Neural progenitor cell (in vitro differentiated cells): ENCODE measurements at regions not wholly inside any gene's neighbourhood (a gene's known extent, or its start where the extent isn't known, plus 50 kb on each side); places are given as distances from the start of the nearest gene placed in this dataset.
"Not testable (repeated sequence)": the region's sequence is repeated elsewhere in the genome, so short reads cannot be mapped to it uniquely, and the experiment has no call there.

ENCODE experiments used
- DNase-seq: peaks from one replicate; pipeline ENCODE4 v3.0.0-alpha.2; 2016; ENCODE audit warnings: low spot score
- H2AFZ ChIP-seq: fragments of 200-600 bp; sonication (generic); replicated peaks from 2 replicates; pipeline ENCODE4 v1.6.1; 2016; ENCODE audit warnings: antibody characterized with exemption
- H3F3A ChIP-seq: fragments of 200-600 bp; sonication (generic); 2 replicates; pipeline ENCODE4 v1.6.1; 2016; ENCODE audit warnings: antibody characterized with exemption, low read depth
- H3K27ac ChIP-seq: fragments of 200-600 bp; sonication (generic); 2 replicates; pipeline ENCODE4 v1.5.1; 2016; ENCODE audit warnings: mild to moderate bottlenecking
- H3K27me3 ChIP-seq: fragments of 200-600 bp; sonication (generic); 2 replicates; pipeline ENCODE4 v1.6.1; 2016; ENCODE audit warnings: mild to moderate bottlenecking, moderate library complexity
- H3K36me3 ChIP-seq: fragments of 200-600 bp; sonication (generic); 2 replicates; pipeline ENCODE4 v1.5.1; 2016
- H3K4me1 ChIP-seq: fragments of 200-600 bp; sonication (generic); 2 replicates; pipeline ENCODE4 v1.6.1; 2016; ENCODE audit warnings: mixed run types
- H3K4me2 ChIP-seq: fragments of 200-600 bp; sonication (generic); 2 replicates; pipeline ENCODE4 v1.6.1; 2016
- H3K4me3 ChIP-seq: fragments of 200-600 bp; sonication (generic); 2 replicates; pipeline ENCODE4 v1.5.1; 2016
- H3K79me2 ChIP-seq: fragments of 200-600 bp; sonication (generic); 2 replicates; pipeline ENCODE4 v1.6.1; 2016; ENCODE audit warnings: low read depth
- H3K9ac ChIP-seq: fragments of 200-600 bp; sonication (generic); 2 replicates; pipeline ENCODE4 v1.6.1; 2016
- H3K9me3 ChIP-seq: fragments of 200-600 bp; sonication (generic); 2 replicates; pipeline ENCODE4 v1.5.1; 2016; ENCODE audit warnings: low read depth
- H4K20me1 ChIP-seq: fragments of 200-600 bp; sonication (generic); 2 replicates; pipeline ENCODE4 v1.6.1; 2016; ENCODE audit warnings: low read depth
- H3K27ac Mint-ChIP-seq: 3 replicates; pipeline ENCODE4 v1.8.0; 2021; ENCODE audit warnings: mixed read lengths
- H3K27me3 Mint-ChIP-seq: 2 replicates; pipeline ENCODE4 v1.8.0; 2022; ENCODE audit warnings: low read depth, mild to moderate bottlenecking, inconsistent platforms, moderate library complexity, mixed read lengths; ENCODE audit not compliant: insufficient read depth
- H3K36me3 Mint-ChIP-seq: 3 replicates; pipeline ENCODE4 v1.8.0; 2021; ENCODE audit warnings: mixed read lengths
- H3K4me1 Mint-ChIP-seq: 3 replicates; pipeline ENCODE4 v1.8.0; 2021; ENCODE audit warnings: mixed read lengths
- H3K4me3 Mint-ChIP-seq: 3 replicates; pipeline ENCODE4 v1.8.0; 2021; ENCODE audit warnings: mild to moderate bottlenecking, moderate library complexity, mixed read lengths
- H3K9me3 Mint-ChIP-seq: 3 replicates; pipeline ENCODE4 v1.8.0; 2020; ENCODE audit warnings: mixed read lengths
- CTCF ChIP-seq: fragments of 200-600 bp; sonication (generic); IDR thresholded peaks from 2 replicates; pipeline ENCODE4 v1.5.1; 2017; ENCODE audit warnings: antibody characterized with exemption, mild to moderate bottlenecking
- EZH2 ChIP-seq: fragments of 200-600 bp; sonication (generic); IDR thresholded peaks from 2 replicates; pipeline ENCODE4 v1.6.1; 2017; ENCODE audit warnings: antibody characterized with exemption, mild to moderate bottlenecking, moderate library complexity
- EZH2phosphoT487 ChIP-seq: fragments of 200-600 bp; sonication (generic); IDR thresholded peaks from 2 replicates; pipeline ENCODE4 v1.6.1; 2017; ENCODE audit warnings: antibody characterized with exemption

DNA sequence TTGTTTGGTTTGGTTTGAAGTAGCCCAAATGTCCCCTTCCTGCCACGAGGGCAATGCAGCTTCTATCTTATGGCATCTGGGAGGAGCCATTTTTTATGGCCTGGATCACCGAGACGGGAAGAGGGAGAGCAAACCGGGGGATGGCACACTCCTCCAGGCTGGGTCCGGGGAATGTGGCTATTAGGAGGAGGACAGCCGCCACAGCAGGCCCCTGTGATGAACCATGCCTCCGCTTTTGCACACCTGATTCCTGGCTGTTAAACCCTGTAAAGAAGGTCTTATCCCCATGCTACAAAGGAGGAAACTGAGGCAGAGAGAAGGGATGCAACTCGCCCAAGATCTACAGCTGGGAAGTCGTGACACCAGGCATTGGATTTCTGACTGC lies 157.6 kb downstream of the OR4M2 start:
- no peaks in the 10 kb centered on the region for H3K27me3 ChIP-seq
- H4K20me1 ChIP-seq = no peaks in the 10 kb centered on the region
- no peak overlapping the region for H3K4me2 ChIP-seq
- H3K4me3 ChIP-seq = no peak overlapping the region
- no peaks in the 10 kb centered on the region for H3K4me1 ChIP-seq
- no peaks in the 10 kb centered on the region for H3K4me1 Mint-ChIP-seq
- peaks cover 14% of the 10 kb centered on the region for H3K27me3 Mint-ChIP-seq
- H3F3A ChIP-seq = no peaks in the 10 kb centered on the region
- no peak for DNase-seq
- H3K27ac ChIP-seq = no peak overlapping the region
- H3K36me3 Mint-ChIP-seq = peaks cover 8% of the 10 kb centered on the region
- peaks cover 79% of the 10 kb centered on the region for H3K9me3 Mint-ChIP-seq
- no peak overlapping the region for H2AFZ ChIP-seq
- no peak overlapping the region for H3K27ac Mint-ChIP-seq
- no peaks in the 10 kb centered on the region for H3K79me2 ChIP-seq
- TF ChIP-seq CTCF (no peak), EZH2phosphoT487 (no peak), EZH2 (no peak)
- H3K9ac ChIP-seq = no peak overlapping the region
- peak overlapping the region; percentile 11 for H3K4me3 Mint-ChIP-seq
- H3K9me3 ChIP-seq = peaks cover 42% of the 10 kb centered on the region
- no peaks in the 10 kb centered on the region for H3K36me3 ChIP-seq

- H3K9me3 Mint-ChIP-seq = peaks cover 80% of the 10 kb centered on the region
- not testable (repeated sequence) for DNase-seq, H2AFZ ChIP-seq, H3K9ac ChIP-seq, H3K27ac Mint-ChIP-seq, H3K4me3 ChIP-seq, H3K79me2 ChIP-seq, H3K4me1 ChIP-seq, H3K4me2 ChIP-seq, H3K36me3 Mint-ChIP-seq, H3K27me3 ChIP-seq, H3K4me1 Mint-ChIP-seq, H3K27ac ChIP-seq, H4K20me1 ChIP-seq, H3K36me3 ChIP-seq, H3F3A ChIP-seq
- H3K27me3 Mint-ChIP-seq = peaks cover 14% of the 10 kb centered on the region
- peak overlapping the region; percentile 11 for H3K4me3 Mint-ChIP-seq
- H3K9me3 ChIP-seq = peaks cover 38% of the 10 kb centered on the region
Observed at GRCh38 chr15:22238276-22238958, 158.1 kb downstream of the OR4M2 start.

- DNase-seq, H2AFZ ChIP-seq, H3K4me3 Mint-ChIP-seq, H3K36me3 Mint-ChIP-seq, H3K27ac ChIP-seq, H3K27ac Mint-ChIP-seq, H3K4me3 ChIP-seq, H4K20me1 ChIP-seq, H3K36me3 ChIP-seq, H3F3A ChIP-seq, H3K27me3 ChIP-seq, H3K9ac ChIP-seq, H3K4me1 ChIP-seq, H3K79me2 ChIP-seq, H3K4me1 Mint-ChIP-seq, H3K4me2 ChIP-seq: not testable (repeated sequence)
- Mint-ChIP-seq H3K27me3 (peaks cover 14% of the 10 kb centered on the region), H3K9me3 (peaks cover 81% of the 10 kb centered on the region)
- H3K9me3 ChIP-seq = peaks cover 41% of the 10 kb centered on the region
Observed at GRCh38 chr15:22238959-22239805, 158.9 kb downstream of the OR4M2 start.

- peaks cover 8% of the 10 kb centered on the region for H3K36me3 Mint-ChIP-seq
- peaks cover 38% of the 10 kb centered on the region for H3K9me3 ChIP-seq
Observed at GRCh38 chr15:22239806-22240180, 159.5 kb downstream of the OR4M2 start.

More at GRCh38 chr15:22239806-22240180, 159.5 kb downstream of the OR4M2 start:
- DNase-seq = no peak
- Mint-ChIP-seq H3K27me3 (peaks cover 14% of the 10 kb centered on the region), H3K4me3 (no peak overlapping the region), H3K27ac (no peak overlapping the region), H3K4me1 (no peaks in the 10 kb centered on the region), H3K9me3 (peaks cover 83% of the 10 kb centered on the region)
- H3K79me2 ChIP-seq = no peaks in the 10 kb centered on the region
- H3K9ac ChIP-seq = no peak overlapping the region
- H3K4me2 ChIP-seq = no peak overlapping the region
- no peaks in the 10 kb centered on the region for H3K4me1 ChIP-seq
- H4K20me1 ChIP-seq = no peaks in the 10 kb centered on the region
- no peaks in the 10 kb centered on the region for H3K27me3 ChIP-seq
- no peak overlapping the region for H3K27ac ChIP-seq
- H3K4me3 ChIP-seq = no peak overlapping the region
- no peaks in the 10 kb centered on the region for H3K36me3 ChIP-seq
- no peak overlapping the region for H2AFZ ChIP-seq
- TF ChIP-seq EZH2 = no peak
- no peak for TF ChIP-seq EZH2phosphoT487
- H3F3A ChIP-seq = no peaks in the 10 kb centered on the region
